ENCODE measurements at regions not wholly inside any gene's neighbourhood (a gene's known extent, or its start where the extent isn't known, plus 50 kb on each side); places are given as distances from the start of the nearest gene placed in this dataset.

GRCh38 chr3:76410762-76411281 is 625.5 kb upstream of the ZNF717 start:
- TF ChIP-seq SIN3A (IDR thresholded peaks at IDR 0.05; ENCODE audit: borderline replicate concordance, insufficient read depth, low read length) (no peak), TAF1 (IDR thresholded peaks at IDR 0.05; ENCODE audit: borderline replicate concordance, insufficient read depth, low read length) (no peak), FOXP2 (optimal IDR thresholded peaks at IDR 0.05; ENCODE audit: borderline replicate concordance, extremely low read depth, extremely low read length, insufficient read depth) (no peak), POLR2AphosphoS5 (IDR thresholded peaks at IDR 0.05; ENCODE audit: low read depth, low read length) (no peak), REST (IDR thresholded peaks at IDR 0.05; ENCODE audit: insufficient read depth in 1 of 2, low read depth in 2 of 2, low read length in 2 of 2) (no peak)

- no peak for TF ChIP-seq SIN3A (IDR thresholded peaks at IDR 0.05; ENCODE audit: borderline replicate concordance, insufficient read depth, low read length)
- TF ChIP-seq FOXP2 (optimal IDR thresholded peaks at IDR 0.05; ENCODE audit: borderline replicate concordance, extremely low read depth, extremely low read length, insufficient read depth): no peak
- TF ChIP-seq REST (IDR thresholded peaks at IDR 0.05; ENCODE audit: insufficient read depth in 1 of 2, low read depth in 2 of 2, low read length in 2 of 2): no peak
- no peak for TF ChIP-seq TAF1 (IDR thresholded peaks at IDR 0.05; ENCODE audit: borderline replicate concordance, insufficient read depth, low read length)
- TF ChIP-seq POLR2AphosphoS5 (IDR thresholded peaks at IDR 0.05; ENCODE audit: low read depth, low read length): no peak
These were observed 624.5 kb upstream of the ROBO2 start for GRCh38 chr3:76415384-76415783.

GRCh38 chr3:76429581-76430177 is 610.2 kb upstream of the ROBO2 start:
- no peak for TF ChIP-seq TAF1 (IDR thresholded peaks at IDR 0.05; ENCODE audit: borderline replicate concordance, insufficient read depth, low read length)
- no peak for TF ChIP-seq REST (IDR thresholded peaks at IDR 0.05; ENCODE audit: insufficient read depth in 1 of 2, low read depth in 2 of 2, low read length in 2 of 2)
- no peak for TF ChIP-seq SIN3A (IDR thresholded peaks at IDR 0.05; ENCODE audit: borderline replicate concordance, insufficient read depth, low read length)
- TF ChIP-seq POLR2AphosphoS5 (IDR thresholded peaks at IDR 0.05; ENCODE audit: low read depth, low read length): no peak
- TF ChIP-seq FOXP2 (optimal IDR thresholded peaks at IDR 0.05; ENCODE audit: borderline replicate concordance, extremely low read depth, extremely low read length, insufficient read depth): no peak

- no peak for TF ChIP-seq FOXP2 (optimal IDR thresholded peaks at IDR 0.05; ENCODE audit: borderline replicate concordance, extremely low read depth, extremely low read length, insufficient read depth)
These were observed 607.5 kb upstream of the ROBO2 start for GRCh38 chr3:76432396-76432795.

GRCh38 chr3:76436894-76437293 is 603.0 kb upstream of the ROBO2 start:
- TF ChIP-seq TAF1 (IDR thresholded peaks at IDR 0.05; ENCODE audit: borderline replicate concordance, insufficient read depth, low read length) (no peak), POLR2AphosphoS5 (IDR thresholded peaks at IDR 0.05; ENCODE audit: low read depth, low read length) (no peak), FOXP2 (optimal IDR thresholded peaks at IDR 0.05; ENCODE audit: borderline replicate concordance, extremely low read depth, extremely low read length, insufficient read depth) (no peak), REST (IDR thresholded peaks at IDR 0.05; ENCODE audit: insufficient read depth in 1 of 2, low read depth in 2 of 2, low read length in 2 of 2) (no peak), SIN3A (IDR thresholded peaks at IDR 0.05; ENCODE audit: borderline replicate concordance, insufficient read depth, low read length) (no peak)
